Stomach (tissue), 4 donors: ENCODE measurements at regions not wholly inside any gene's neighbourhood (a gene's known extent, or its start where the extent isn't known, plus 50 kb on each side); places are given as distances from the start of the nearest gene placed in this dataset.

ENCODE experiments used
- CTCF ChIP-seq, 7 experiments: fragments of 450-650 bp in 4 of 7; fragments of 200-600 bp in 3 of 7; sonication (generic) in 3 of 7; IDR thresholded peaks; one replicate each; pipeline ENCODE4 v1.5.1; 2016 to 2019; ENCODE audit warnings: antibody characterized with exemption in 7 of 7, control low read depth in 2 of 7, mild to moderate bottlenecking in 1 of 7
- EP300 ChIP-seq: sonication (generic); formaldehyde crosslinking; IDR thresholded peaks from one replicate; pipeline ENCODE4 v1.6.1; 2017; ENCODE audit warnings: antibody characterized with exemption

GRCh38 chr14:55846826-55847446 is 266.9 kb downstream of the KTN1 start:
- TF ChIP-seq CTCF (IDR thresholded peaks at IDR 0.05) = no peak
- no peak for TF ChIP-seq EP300
